CD4-positive, alpha-beta T cell treated with Interleukin-17A for 4 hours (primary cell): ENCODE measurements at regions not wholly inside any gene's neighbourhood (a gene's known extent, or its start where the extent isn't known, plus 50 kb on each side); places are given as distances from the start of the nearest gene placed in this dataset.

ENCODE experiments used
- DNase-seq: peaks from one replicate; pipeline ENCODE4 v3.0.0-alpha.2; 2020; ENCODE audit warnings: mixed read lengths

GRCh38 chr14:100381395-100382105 lies 58.4 kb downstream of the SLC25A47 start:
- no peak for DNase-seq

DNA sequence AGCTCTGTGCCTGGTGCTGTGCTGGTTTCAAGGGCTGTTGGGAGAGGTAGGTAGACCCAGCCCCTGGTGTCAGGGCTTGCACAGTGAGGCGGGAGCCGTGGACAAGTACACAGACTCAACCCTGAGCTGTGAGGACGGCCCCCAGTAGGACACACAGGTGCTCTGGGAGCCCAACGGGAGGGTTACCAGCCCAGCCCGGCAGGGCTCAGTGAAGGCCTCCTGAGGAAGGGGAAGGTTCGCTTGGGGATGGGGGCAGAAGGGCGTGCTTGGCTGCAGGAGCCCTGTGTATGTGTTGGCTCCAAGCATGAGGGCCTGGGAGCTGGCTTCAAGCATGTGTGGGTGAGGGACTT lies 58.9 kb downstream of the SLC25A47 start:
- no peak for DNase-seq

GRCh38 chr14:100383727-100384158 lies 60.6 kb downstream of the SLC25A47 start:
- DNase-seq: peak; percentile 73

GRCh38 chr14:100384277-100384676 lies 61.1 kb downstream of the SLC25A47 start:
- DNase-seq: no peak

DNA sequence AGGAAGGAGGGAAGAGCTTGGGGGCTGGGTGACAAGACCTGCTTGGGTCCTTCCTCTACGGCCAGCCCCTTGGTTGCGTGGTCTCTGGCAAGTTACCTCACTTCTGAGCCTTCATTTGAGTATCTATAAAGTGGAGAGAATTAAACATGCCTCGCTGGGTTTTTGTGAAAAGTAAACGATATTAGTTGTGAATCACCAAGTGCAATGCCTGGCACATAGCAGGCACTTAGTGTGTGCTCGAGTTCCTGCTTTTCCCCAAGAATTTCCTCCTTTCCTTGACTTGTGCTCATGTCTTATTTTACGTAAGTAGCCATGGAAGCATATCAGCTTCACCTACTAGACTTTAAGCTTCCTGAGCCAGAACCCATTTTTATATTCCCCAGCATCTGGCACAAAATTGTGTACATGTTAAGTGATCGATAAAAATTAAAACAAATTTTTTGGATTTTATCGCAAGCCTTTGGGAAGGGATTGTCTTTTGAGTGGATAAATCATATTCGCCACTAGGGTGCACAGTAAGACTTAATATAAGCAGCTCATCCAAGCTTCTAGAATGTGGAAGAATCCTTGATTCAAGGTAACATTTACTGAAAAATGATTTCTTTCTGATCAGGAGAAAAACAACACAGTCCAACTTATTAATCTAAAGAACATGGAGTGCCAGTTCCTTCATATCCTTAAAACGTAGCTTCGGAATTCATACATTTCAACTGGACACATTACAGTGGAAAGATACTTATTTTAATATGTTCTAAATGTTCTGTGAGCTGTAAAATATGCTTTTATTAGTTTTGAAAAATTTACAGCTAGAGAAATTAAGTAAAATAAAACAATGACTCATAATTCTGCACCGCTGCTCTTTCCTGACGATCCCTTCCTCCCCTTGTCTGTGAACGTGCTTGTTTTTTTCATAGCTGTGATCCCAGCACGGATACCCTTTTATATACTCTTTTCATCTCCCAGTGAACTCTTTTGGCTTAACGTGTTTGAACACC lies 62.0 kb downstream of the SLC25A47 start:
- no peak for DNase-seq

DNA sequence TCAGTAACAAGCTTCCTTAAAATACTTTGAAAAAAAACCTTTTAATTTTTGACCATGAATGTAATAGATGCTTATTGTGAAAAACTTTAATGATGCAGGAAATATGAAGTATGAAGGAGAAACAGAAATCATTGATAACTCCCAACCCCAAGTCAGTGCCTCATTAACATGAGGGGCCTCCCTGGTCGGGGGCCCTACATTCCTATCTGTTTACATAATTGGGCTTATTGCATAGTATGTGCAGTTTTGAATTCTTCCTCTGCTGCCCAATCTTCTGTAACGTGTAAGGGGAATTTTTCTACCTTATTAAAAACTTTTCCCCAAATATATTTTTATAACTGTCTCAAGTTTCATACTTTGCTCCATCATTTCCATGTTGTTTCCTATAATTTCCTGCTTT lies 63.0 kb downstream of the SLC25A47 start:
- DNase-seq: no peak

GRCh38 chr14:100386846-100387245 lies 63.7 kb downstream of the SLC25A47 start:
- DNase-seq: no peak

DNA sequence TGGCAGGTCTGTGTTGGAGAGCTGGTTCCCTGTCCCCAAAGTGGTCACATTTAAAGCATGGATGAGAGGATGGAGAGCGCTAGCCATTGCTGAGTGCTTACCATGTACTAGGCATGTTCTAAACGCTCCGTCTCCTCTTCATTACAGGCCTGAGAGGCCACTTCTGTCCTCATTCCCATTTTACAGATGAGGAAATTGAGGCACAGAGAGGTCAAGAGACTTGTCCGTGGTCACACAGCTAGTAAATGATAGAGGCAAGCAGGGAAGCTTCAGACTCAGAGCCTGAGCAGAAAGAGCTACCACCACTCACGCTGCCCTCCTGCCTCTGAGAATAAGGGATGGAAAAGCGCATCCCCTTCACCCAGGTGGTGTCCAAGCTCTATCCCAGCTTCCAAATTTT lies 64.3 kb downstream of the SLC25A47 start:
- DNase-seq: no peak

DNA sequence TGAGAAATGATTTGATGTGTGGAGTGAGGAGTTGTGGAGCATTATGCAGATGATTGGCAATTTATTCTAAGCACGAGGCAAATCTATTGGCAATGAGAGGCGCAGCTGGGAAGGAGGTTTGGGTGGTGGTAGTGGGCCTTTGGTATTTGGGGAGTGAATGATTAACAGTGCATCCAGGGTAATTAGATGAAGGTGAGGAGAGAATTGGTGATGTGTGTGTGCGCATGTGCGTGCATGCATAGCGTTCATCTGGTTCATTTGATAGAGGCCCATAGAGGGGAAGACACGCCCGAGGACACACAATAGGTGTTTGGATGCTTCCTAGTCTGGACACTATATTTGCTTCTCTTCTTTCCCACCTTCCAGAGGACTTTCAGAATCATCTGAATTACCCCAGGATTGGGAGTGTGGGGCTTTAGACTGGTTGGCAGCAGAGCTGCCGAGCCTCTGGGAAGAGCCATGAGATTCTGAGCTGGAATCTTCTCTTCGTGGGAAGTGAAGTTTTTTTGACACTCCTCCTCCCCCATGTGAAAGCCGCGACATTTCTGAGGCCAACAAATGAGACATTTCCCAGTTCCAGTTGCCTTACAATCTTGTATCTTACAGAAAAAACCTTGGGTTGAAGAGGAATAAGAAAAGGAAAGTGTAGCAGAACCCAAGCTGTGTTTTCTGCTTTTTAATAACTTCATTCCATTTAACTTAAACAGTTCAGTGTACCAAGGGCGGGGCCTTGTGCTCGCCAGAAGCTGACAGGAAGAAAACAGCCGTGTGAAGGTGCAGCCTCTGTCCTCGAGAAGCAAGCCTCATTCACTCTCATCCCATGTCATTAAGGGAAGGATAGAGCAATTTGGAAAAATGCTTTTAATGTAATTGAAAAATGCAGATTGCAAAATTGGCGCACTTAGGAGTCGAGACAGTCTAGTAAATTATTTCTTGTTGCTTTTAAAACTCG lies 65.2 kb downstream of the SLC25A47 start:
- DNase-seq: no peak

GRCh38 chr14:100389497-100390104 lies 66.5 kb downstream of the SLC25A47 start:
- DNase-seq: no peak

- DNase-seq: no peak
These were observed 68.0 kb downstream of the SLC25A47 start for GRCh38 chr14:100391173-100391572.

GRCh38 chr14:100391724-100392123 lies 68.6 kb downstream of the SLC25A47 start:
- no peak for DNase-seq

DNA sequence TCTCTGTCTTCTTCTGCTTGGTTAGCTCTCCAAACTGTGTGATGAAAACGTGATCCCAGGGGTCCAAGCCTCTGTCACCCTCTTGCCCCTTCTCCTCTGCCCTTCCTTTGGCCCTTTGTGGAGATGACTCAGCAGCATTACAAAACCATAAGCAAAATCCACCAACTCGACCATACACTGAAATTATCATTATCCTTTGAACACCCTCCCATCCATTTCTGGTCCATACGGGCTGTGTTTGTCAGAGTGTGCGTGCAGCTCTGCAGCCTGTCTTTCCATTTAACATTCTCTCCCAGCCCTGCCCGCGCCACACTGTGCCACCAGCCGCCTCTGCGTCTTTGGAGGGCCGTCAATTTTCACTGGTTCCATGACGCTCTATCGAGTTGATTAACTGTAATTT lies 69.2 kb downstream of the SLC25A47 start:
- no peak for DNase-seq

GRCh38 chr14:100393362-100393761 lies 70.2 kb downstream of the SLC25A47 start:
- no peak for DNase-seq

DNA sequence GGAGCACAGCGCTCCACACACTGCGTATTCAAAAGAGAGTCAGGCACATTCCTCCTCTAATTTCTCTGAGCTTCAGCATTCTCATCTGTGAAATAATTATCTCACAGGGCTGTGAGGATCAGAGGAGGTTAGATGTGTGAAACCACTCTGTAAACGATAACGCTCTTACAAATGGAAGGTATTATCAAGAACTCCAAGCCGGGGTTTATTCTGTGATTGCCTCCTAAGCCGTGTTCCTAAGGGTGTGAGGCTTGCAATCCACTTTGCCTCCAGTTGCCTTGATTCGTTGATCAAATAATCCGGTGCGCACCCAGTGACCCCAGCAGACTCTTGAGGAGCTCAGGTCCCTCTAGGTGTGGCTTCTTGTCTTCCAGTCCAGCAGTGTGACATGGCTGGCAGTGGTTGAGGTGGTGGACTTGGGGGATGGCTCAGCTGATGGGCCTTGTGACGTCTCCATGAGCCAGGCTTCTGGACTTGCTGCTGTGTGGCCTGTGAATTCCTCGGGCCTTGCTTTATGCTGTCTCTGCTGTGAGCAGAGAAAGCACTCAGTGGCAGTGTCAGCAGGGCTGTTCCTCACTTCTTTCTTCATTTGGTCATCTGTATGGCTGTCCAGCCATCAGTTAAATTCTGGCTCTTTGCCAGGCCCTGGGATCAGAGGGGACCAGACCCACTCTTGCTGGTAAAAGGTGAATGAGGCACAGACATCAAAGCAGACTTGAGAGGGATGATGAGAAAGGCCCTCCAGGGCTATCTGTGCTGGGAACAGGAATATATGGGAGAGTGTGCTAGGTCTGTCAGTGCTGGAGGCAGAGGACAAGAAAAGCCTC lies 71.0 kb downstream of the SLC25A47 start:
- DNase-seq: no peak

DNA sequence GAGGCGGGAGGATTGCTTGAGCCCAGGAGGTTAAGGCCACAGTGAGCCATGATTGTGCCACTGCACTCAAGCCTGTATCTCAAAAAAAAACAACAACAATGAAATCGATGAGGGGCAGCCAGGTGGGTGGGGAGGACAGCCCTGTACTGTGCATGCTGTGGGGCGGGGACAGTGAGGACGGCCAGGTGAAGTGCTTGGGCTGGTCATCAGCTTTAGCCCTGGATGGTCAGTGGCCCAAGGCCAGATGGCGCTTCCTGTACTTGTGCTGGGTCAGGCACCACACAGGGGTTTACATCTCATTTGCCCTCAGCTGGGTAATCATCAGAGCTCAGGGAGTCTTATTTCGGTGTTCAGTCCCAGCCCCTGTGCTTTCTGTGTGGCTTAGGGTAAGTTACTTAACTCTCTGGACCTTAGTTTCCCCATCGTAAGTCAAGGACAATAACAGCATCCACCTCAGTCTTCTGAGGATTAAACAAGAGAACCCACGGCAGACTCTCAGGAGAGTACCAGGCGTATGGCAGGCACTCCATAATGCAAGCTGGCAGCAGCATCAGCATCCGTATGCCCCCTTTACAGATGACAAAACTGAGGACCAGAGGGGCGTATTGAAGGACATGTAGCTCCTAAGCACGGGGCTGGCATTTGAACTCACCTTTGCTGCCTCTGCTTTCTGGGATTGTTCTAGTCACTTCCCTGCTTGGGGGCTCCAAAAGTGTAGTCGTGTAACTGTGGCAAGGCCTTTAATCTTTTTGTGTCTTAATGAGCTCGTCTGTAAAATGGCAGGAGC lies 71.9 kb downstream of the SLC25A47 start:
- no peak for DNase-seq

DNA sequence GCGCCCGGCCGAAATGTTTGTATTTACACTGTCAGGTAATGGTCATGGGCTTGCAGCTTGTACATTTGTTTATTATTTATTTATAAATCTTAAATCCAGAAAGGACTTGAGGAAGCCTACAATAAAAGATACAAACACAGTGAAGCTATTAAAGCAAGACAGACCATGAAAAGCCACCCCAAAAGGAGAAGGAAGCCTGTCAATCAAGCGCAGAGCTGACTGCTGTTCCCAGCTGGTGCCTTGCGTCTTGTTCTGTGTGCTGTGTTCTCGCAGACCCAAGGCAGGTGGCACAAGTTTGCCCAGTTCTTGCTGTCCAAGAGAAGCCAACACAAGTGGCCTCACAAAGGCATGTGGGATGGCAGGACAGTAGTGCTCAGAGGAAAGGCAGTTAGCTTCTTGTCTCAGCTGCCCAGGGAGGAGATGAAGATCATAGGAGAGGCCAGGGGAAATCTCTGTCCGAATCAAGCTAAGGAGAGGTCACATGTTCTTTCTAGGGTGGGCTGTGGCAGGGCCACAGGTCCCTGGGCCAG lies 73.2 kb downstream of the SLC25A47 start:
- no peak for DNase-seq

DNA sequence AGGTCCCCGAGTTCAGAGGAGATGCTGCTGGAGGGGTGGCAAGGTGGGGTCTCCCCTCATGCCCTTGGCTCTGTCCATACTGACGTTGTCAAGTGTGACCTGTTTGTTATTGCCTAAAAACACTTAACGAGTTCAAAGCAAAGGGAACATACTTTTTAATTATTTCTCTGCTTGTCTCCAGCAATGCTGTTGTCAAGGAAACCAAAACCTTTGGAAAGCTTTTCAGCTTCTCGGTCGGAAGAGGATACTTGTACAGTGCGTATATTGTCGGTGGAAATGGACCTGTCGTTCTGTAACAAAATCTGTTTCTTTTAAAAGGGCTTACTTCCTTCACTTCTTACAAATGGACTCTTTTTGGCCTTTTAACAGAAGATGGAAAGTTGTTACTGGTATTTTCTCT lies 73.9 kb downstream of the SLC25A47 start:
- no peak for DNase-seq

DNA sequence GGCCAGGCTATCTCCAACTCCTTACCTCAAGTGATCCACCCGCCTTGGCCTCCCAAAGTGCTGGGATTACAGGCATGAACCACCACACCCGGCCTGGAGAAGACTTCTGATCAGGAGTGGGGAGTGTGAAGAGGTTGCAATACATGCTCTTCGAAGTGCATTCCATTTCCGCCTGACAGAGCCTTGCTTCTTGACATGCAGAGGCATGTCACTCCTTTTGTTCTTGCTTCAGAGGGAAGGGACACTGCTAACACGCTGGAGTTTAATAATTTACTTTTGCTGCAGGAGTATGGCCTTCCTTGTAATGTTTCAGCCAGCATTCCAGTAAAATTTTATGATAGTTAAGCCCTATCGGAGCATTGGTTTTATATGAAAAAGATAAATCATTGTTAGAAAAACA lies 74.9 kb downstream of the SLC25A47 start:
- DNase-seq: no peak
